ENCODE measurements at regions not wholly inside any gene's neighbourhood (a gene's known extent, or its start where the extent isn't known, plus 50 kb on each side); places are given as distances from the start of the nearest gene placed in this dataset.

GRCh38 chr18:71329563-71329962 is 1040.7 kb downstream of the SOCS6 start:
- Mint-ChIP-seq H3K4me1 (ENCODE audit: unreplicated experiment) (no peaks in the 10 kb centered on the region), H3K27me3 (ENCODE audit: unreplicated experiment) (no peaks in the 10 kb centered on the region), H3K36me3 (ENCODE audit: low read depth, unreplicated experiment) (no peaks in the 10 kb centered on the region), H3K27ac (ENCODE audit: unreplicated experiment) (no peak overlapping the region), H3K9me3 (ENCODE audit: unreplicated experiment) (peaks cover 19% of the 10 kb centered on the region), H3K4me3 (ENCODE audit: unreplicated experiment) (no peak overlapping the region)
- no peak for TF ChIP-seq CTCF (IDR thresholded peaks at IDR 0.05; ENCODE audit: unreplicated experiment)
- DNase-seq (ENCODE audit: low spot score): no peak

- H3K9me3 Mint-ChIP-seq (ENCODE audit: unreplicated experiment): peaks cover 20% of the 10 kb centered on the region
- H3K4me1 Mint-ChIP-seq (ENCODE audit: unreplicated experiment): no peaks in the 10 kb centered on the region
- TF ChIP-seq CTCF (IDR thresholded peaks at IDR 0.05; ENCODE audit: unreplicated experiment): no peak
- no peak overlapping the region for H3K4me3 Mint-ChIP-seq (ENCODE audit: unreplicated experiment)
- no peaks in the 10 kb centered on the region for H3K27me3 Mint-ChIP-seq (ENCODE audit: unreplicated experiment)
- no peaks in the 10 kb centered on the region for H3K36me3 Mint-ChIP-seq (ENCODE audit: low read depth, unreplicated experiment)
- no peak overlapping the region for H3K27ac Mint-ChIP-seq (ENCODE audit: unreplicated experiment)
- DNase-seq (ENCODE audit: low spot score): no peak
Observed at GRCh38 chr18:71329114-71329513, 1040.3 kb downstream of the SOCS6 start.

GRCh38 chr18:71327850-71328249 is 1039.0 kb downstream of the SOCS6 start:
- Mint-ChIP-seq H3K27ac (ENCODE audit: unreplicated experiment) (no peak overlapping the region), H3K9me3 (ENCODE audit: unreplicated experiment) (peaks cover 20% of the 10 kb centered on the region), H3K27me3 (ENCODE audit: unreplicated experiment) (no peaks in the 10 kb centered on the region), H3K4me1 (ENCODE audit: unreplicated experiment) (no peaks in the 10 kb centered on the region), H3K36me3 (ENCODE audit: low read depth, unreplicated experiment) (no peaks in the 10 kb centered on the region), H3K4me3 (ENCODE audit: unreplicated experiment) (no peak overlapping the region)
- no peak for TF ChIP-seq CTCF (IDR thresholded peaks at IDR 0.05; ENCODE audit: unreplicated experiment)
- no peak for DNase-seq (ENCODE audit: low spot score)

- no peak for TF ChIP-seq CTCF (IDR thresholded peaks at IDR 0.05; ENCODE audit: unreplicated experiment)
- Mint-ChIP-seq H3K27ac (ENCODE audit: unreplicated experiment) (no peak overlapping the region), H3K36me3 (ENCODE audit: low read depth, unreplicated experiment) (no peaks in the 10 kb centered on the region), H3K9me3 (ENCODE audit: unreplicated experiment) (peaks cover 20% of the 10 kb centered on the region), H3K27me3 (ENCODE audit: unreplicated experiment) (no peaks in the 10 kb centered on the region), H3K4me3 (ENCODE audit: unreplicated experiment) (no peak overlapping the region), H3K4me1 (ENCODE audit: unreplicated experiment) (no peaks in the 10 kb centered on the region)
- no peak for DNase-seq (ENCODE audit: low spot score)
Observed at GRCh38 chr18:71327441-71327840, 1038.6 kb downstream of the SOCS6 start.

- no peak overlapping the region for H3K27ac Mint-ChIP-seq (ENCODE audit: unreplicated experiment)
- H3K27me3 Mint-ChIP-seq (ENCODE audit: unreplicated experiment): no peaks in the 10 kb centered on the region
- H3K36me3 Mint-ChIP-seq (ENCODE audit: low read depth, unreplicated experiment): no peaks in the 10 kb centered on the region
- H3K4me1 Mint-ChIP-seq (ENCODE audit: unreplicated experiment): no peaks in the 10 kb centered on the region
- no peak for TF ChIP-seq CTCF (IDR thresholded peaks at IDR 0.05; ENCODE audit: unreplicated experiment)
- peaks cover 20% of the 10 kb centered on the region for H3K9me3 Mint-ChIP-seq (ENCODE audit: unreplicated experiment)
- no peak for DNase-seq (ENCODE audit: low spot score)
- H3K4me3 Mint-ChIP-seq (ENCODE audit: unreplicated experiment): no peak overlapping the region
Observed at GRCh38 chr18:71326826-71327225, 1038.0 kb downstream of the SOCS6 start.

Data from endothelial cell (in vitro differentiated cells).